HEK293 (cell line): ENCODE measurements at regions not wholly inside any gene's neighbourhood (a gene's known extent, or its start where the extent isn't known, plus 50 kb on each side); places are given as distances from the start of the nearest gene placed in this dataset.

Experiments used
- CTCF ChIA-PET: fragments of 350-600 bp; formaldehyde crosslinking; extraction: SDS; loops from one replicate; lab custom pipeline; 2021; ENCODE audit warnings: antibody characterized with exemption; lab: Yijun Ruan, JAX
- POLR2A ChIA-PET: fragments of 300-600 bp; formaldehyde crosslinking; extraction: SDS; loops from one replicate; lab custom pipeline; 2020; ENCODE audit warnings: antibody characterized with exemption, inconsistent platforms; lab: Yijun Ruan, JAX
- H3K27ac ChIP-seq: fragments of 200-500 bp; sonication (Bioruptor generic); 2 replicates; pipeline ENCODE4 v1.5.1; 2014; ENCODE audit warnings: low read depth, low read length, control low read depth, inconsistent platforms; ENCODE audit errors: extremely low read depth
- H3K36me3 ChIP-seq, 2 experiments: fragments of 200-500 bp in 1 of 2; sonication (Bioruptor generic) in 1 of 2; 1 replicate in 1 of 2; 2 replicates in 1 of 2; pipeline ENCODE4 v1.5.1; 2014 to 2017; ENCODE audit warnings: inconsistent platforms in 2 of 2, low read length in 2 of 2; ENCODE audit not compliant: control insufficient read depth in 2 of 2, insufficient read depth in 1 of 2
- H3K4me1 ChIP-seq: fragments of 200-500 bp; sonication (Bioruptor generic); 2 replicates; pipeline ENCODE4 v1.5.1; 2014; ENCODE audit warnings: mild to moderate bottlenecking, low read length, inconsistent platforms; ENCODE audit not compliant: control insufficient read depth, insufficient read depth
- H3K4me3 ChIP-seq: 2 replicates; pipeline ENCODE4 v1.5.1; 2011; ENCODE audit warnings: low read depth, mild to moderate bottlenecking, control low read depth, low read length, moderate library complexity
- H3K9me3 ChIP-seq: fragments of 200-500 bp; sonication (Bioruptor generic); 2 replicates; pipeline ENCODE4 v1.5.1; 2014; ENCODE audit warnings: low read depth, low read length, inconsistent platforms; ENCODE audit not compliant: control insufficient read depth, insufficient read depth
- ATF2 ChIP-seq: fragments of 450-650 bp; formaldehyde crosslinking; IDR thresholded peaks from 2 replicates; pipeline ENCODE4 v1.5.1; 2016; ENCODE audit warnings: missing biosample characterization, missing genetic modification characterization, low read depth
- FEZF1 ChIP-seq: fragments of 450-650 bp; formaldehyde crosslinking; IDR thresholded peaks from 2 replicates; pipeline ENCODE4 v1.5.1; 2016; ENCODE audit warnings: missing biosample characterization, missing genetic modification characterization
- HOXC10 ChIP-seq: sonication (generic); formaldehyde crosslinking; IDR thresholded peaks from 2 replicates; pipeline ENCODE4 v1.8.1; 2023; ENCODE audit warnings: mild to moderate bottlenecking, missing genetic modification reagents
- KLF10 ChIP-seq: fragments of 450-650 bp; IDR thresholded peaks from 2 replicates; pipeline ENCODE4 v1.5.1; 2018; ENCODE audit warnings: missing biosample characterization, mild to moderate bottlenecking, missing genetic modification characterization
- KLF17 ChIP-seq: fragments of 450-650 bp; formaldehyde crosslinking; IDR thresholded peaks from 2 replicates; pipeline ENCODE4 v1.5.1; 2016; ENCODE audit warnings: missing biosample characterization, missing genetic modification characterization
- KLF7 ChIP-seq: fragments of 450-650 bp; formaldehyde crosslinking; IDR thresholded peaks from 2 replicates; pipeline ENCODE4 v1.5.1; 2016; ENCODE audit warnings: missing biosample characterization, missing genetic modification characterization, borderline replicate concordance
- KLF9 ChIP-seq: fragments of 450-650 bp; formaldehyde crosslinking; IDR thresholded peaks from 2 replicates; pipeline ENCODE4 v1.5.1; 2016; ENCODE audit warnings: missing biosample characterization, missing genetic modification characterization, low read depth
- MZF1 ChIP-seq: fragments of 450-650 bp; formaldehyde crosslinking; IDR thresholded peaks from 2 replicates; pipeline ENCODE4 v1.5.1; 2017; ENCODE audit warnings: missing biosample characterization, missing genetic modification characterization, borderline replicate concordance
- OSR2 ChIP-seq: fragments of 450-650 bp; formaldehyde crosslinking; IDR thresholded peaks from 2 replicates; pipeline ENCODE4 v1.5.1; 2016; ENCODE audit warnings: missing biosample characterization, missing genetic modification characterization
- TSHZ1 ChIP-seq: fragments of 450-650 bp; formaldehyde crosslinking; IDR thresholded peaks from 2 replicates; pipeline ENCODE4 v1.5.1; 2016; ENCODE audit warnings: missing biosample characterization, missing genetic modification characterization, borderline replicate concordance
- WT1 ChIP-seq: fragments of 450-650 bp; formaldehyde crosslinking; IDR thresholded peaks from 2 replicates; pipeline ENCODE4 v1.5.1; 2016; ENCODE audit warnings: missing biosample characterization, missing genetic modification characterization
- ZBTB7A ChIP-seq: fragments of 450-650 bp; formaldehyde crosslinking; IDR thresholded peaks from 2 replicates; pipeline ENCODE4 v1.5.1; 2016; ENCODE audit warnings: low read depth, missing biosample characterization, missing genetic modification characterization
- ZFP69B ChIP-seq: fragments of 450-650 bp; formaldehyde crosslinking; IDR thresholded peaks from 2 replicates; pipeline ENCODE4 v1.5.1; 2016; ENCODE audit warnings: missing biosample characterization, missing genetic modification characterization
- ZNF114 ChIP-seq: fragments of 450-650 bp; formaldehyde crosslinking; IDR thresholded peaks from 2 replicates; pipeline ENCODE4 v1.5.0; 2017; ENCODE audit warnings: missing biosample characterization, missing genetic modification characterization
- ZNF132 ChIP-seq: fragments of 450-650 bp; formaldehyde crosslinking; IDR thresholded peaks from 2 replicates; pipeline ENCODE4 v1.5.1; 2017; ENCODE audit warnings: missing biosample characterization, missing genetic modification characterization, borderline replicate concordance
- ZNF157 ChIP-seq: fragments of 450-650 bp; formaldehyde crosslinking; IDR thresholded peaks from 2 replicates; pipeline ENCODE4 v1.5.1; 2016; ENCODE audit warnings: missing biosample characterization, missing genetic modification characterization
- ZNF2 ChIP-seq: fragments of 450-650 bp; formaldehyde crosslinking; IDR thresholded peaks from 2 replicates; pipeline ENCODE4 v1.5.1; 2016; ENCODE audit warnings: missing biosample characterization, missing genetic modification characterization
- ZNF214 ChIP-seq: fragments of 450-650 bp; formaldehyde crosslinking; IDR thresholded peaks from 2 replicates; pipeline ENCODE4 v1.5.1; 2017; ENCODE audit warnings: missing biosample characterization, mild to moderate bottlenecking, missing genetic modification characterization, borderline replicate concordance
- ZNF239 ChIP-seq: fragments of 450-650 bp; formaldehyde crosslinking; IDR thresholded peaks from 2 replicates; pipeline ENCODE4 v1.5.1; 2016; ENCODE audit warnings: missing biosample characterization, missing genetic modification characterization
- ZNF266 ChIP-seq: fragments of 450-650 bp; formaldehyde crosslinking; IDR thresholded peaks from 2 replicates; pipeline ENCODE4 v1.5.1; 2016; ENCODE audit warnings: missing biosample characterization, missing genetic modification characterization, low read depth
- ZNF292 ChIP-seq: fragments of 450-650 bp; formaldehyde crosslinking; IDR thresholded peaks from 2 replicates; pipeline ENCODE4 v1.5.1; 2016; ENCODE audit warnings: low read depth, missing biosample characterization, missing genetic modification characterization, borderline replicate concordance
- ZNF366 ChIP-seq: fragments of 450-650 bp; formaldehyde crosslinking; conservative IDR thresholded peaks from 2 replicates; pipeline ENCODE4 v1.5.1; 2016; ENCODE audit warnings: missing biosample characterization, missing genetic modification characterization
- ZNF37A ChIP-seq: fragments of 450-650 bp; IDR thresholded peaks from 2 replicates; pipeline ENCODE4 v1.5.1; 2018; ENCODE audit warnings: missing biosample characterization, missing genetic modification characterization
- ZNF610 ChIP-seq: fragments of 450-650 bp; formaldehyde crosslinking; IDR thresholded peaks from 2 replicates; pipeline ENCODE4 v1.5.1; 2016; ENCODE audit warnings: missing biosample characterization, missing genetic modification characterization, borderline replicate concordance
- ZNF664 ChIP-seq: fragments of 450-650 bp; formaldehyde crosslinking; IDR thresholded peaks from 2 replicates; pipeline ENCODE4 v1.5.1; 2016; ENCODE audit warnings: missing biosample characterization, missing genetic modification characterization
- ZNF701 ChIP-seq: fragments of 450-650 bp; formaldehyde crosslinking; IDR thresholded peaks from 2 replicates; pipeline ENCODE4 v1.5.1; 2016; ENCODE audit warnings: missing biosample characterization, missing genetic modification characterization
- ZNF792 ChIP-seq: fragments of 450-650 bp; formaldehyde crosslinking; IDR thresholded peaks from 2 replicates; pipeline ENCODE4 v1.5.1; 2016; ENCODE audit warnings: missing biosample characterization, missing genetic modification characterization
- ZSCAN18 ChIP-seq: fragments of 450-650 bp; formaldehyde crosslinking; IDR thresholded peaks from 2 replicates; pipeline ENCODE4 v1.5.1; 2016; ENCODE audit warnings: missing biosample characterization, missing genetic modification characterization
- ZSCAN5A ChIP-seq: fragments of 450-650 bp; formaldehyde crosslinking; IDR thresholded peaks from 2 replicates; pipeline ENCODE4 v1.5.1; 2016; ENCODE audit warnings: missing biosample characterization, missing genetic modification characterization

GRCh38 chr4:110853242-110853641 is 230.4 kb upstream of the PITX2 start:
- TF ChIP-seq FEZF1 (tag by site-specific recombination): no peak
- TF ChIP-seq KLF10 (tag by site-specific recombination): no peak
- TF ChIP-seq ZNF2 (tag by site-specific recombination): no peak
- no peak for TF ChIP-seq ZNF214 (tag by site-specific recombination)
- TF ChIP-seq ZNF114 (tag by site-specific recombination): no peak
- no peak for TF ChIP-seq KLF7
- no peak for TF ChIP-seq ZNF292 (tag by site-specific recombination)
- no peak for TF ChIP-seq ZNF239 (tag by site-specific recombination)
- TF ChIP-seq HOXC10: no peak
- TF ChIP-seq ZNF157 (tag by site-specific recombination): no peak
- no peak for TF ChIP-seq ZBTB7A
- no peak for TF ChIP-seq TSHZ1
- TF ChIP-seq ZFP69B (tag by site-specific recombination): no peak
- no peak for TF ChIP-seq ZSCAN18
- TF ChIP-seq ZNF610 (tag by site-specific recombination): no peak
- TF ChIP-seq ATF2 (tag by site-specific recombination): no peak
- no peak for TF ChIP-seq ZNF701
- TF ChIP-seq ZNF266: no peak
- TF ChIP-seq ZNF792 (tag by site-specific recombination): no peak
- no peak for TF ChIP-seq ZNF132 (tag by site-specific recombination)
- POLR2A ChIA-PET: no interaction called here

GRCh38 chr4:110854021-110854678 is 231.3 kb upstream of the PITX2 start:
- H3K4me3 ChIP-seq: no peak overlapping the region
- no peaks in the 10 kb centered on the region for H3K9me3 ChIP-seq
- no peaks in the 10 kb centered on the region for H3K36me3 ChIP-seq
- POLR2A ChIA-PET: no interaction called here
- peaks cover 19% of the 10 kb centered on the region; the same call in 1 of the 2 replicates for H3K4me1 ChIP-seq
- H3K27ac ChIP-seq: no peak overlapping the region
- CTCF ChIA-PET: interaction anchor here (0.7 kb wide), 1 partner anchor 25 kb away, joined by 6 read pairs; no protein-coding TSS in a partner anchor
- TF ChIP-seq WT1 (tag by site-specific recombination) (no peak), ZNF214 (tag by site-specific recombination) (no peak), KLF9 (tag by site-specific recombination) (no peak), KLF17 (tag by site-specific recombination) (no peak), MZF1 (tag by site-specific recombination) (no peak), ZNF366 (0 out of 2 replicates have a peak, but pooled peaks have one; percentile 13), ZSCAN5A (no peak), ZNF664 (tag by site-specific recombination) (peak; percentile 91), ZNF37A (tag by site-specific recombination) (no peak), OSR2 (tag by site-specific recombination) (peak; percentile 26; the same call in 1 of the 2 replicates)

More at GRCh38 chr4:110853242-110853641, 230.4 kb upstream of the PITX2 start:
- Histone ChIP-seq H3K9me3 (no peaks in the 10 kb centered on the region), H3K27ac (no peak overlapping the region), H3K36me3 (no peaks in the 10 kb centered on the region), H3K4me3 (no peak overlapping the region), H3K4me1 (peaks cover 19% of the 10 kb centered on the region; the same call in 1 of the 2 replicates)
- CTCF ChIA-PET: interaction anchor here (0.7 kb wide), 1 partner anchor 24 kb away, joined by 6 read pairs; no protein-coding TSS in a partner anchor
